ENCODE measurements at regions not wholly inside any gene's neighbourhood (a gene's known extent, or its start where the extent isn't known, plus 50 kb on each side); places are given as distances from the start of the nearest gene placed in this dataset.

DNA sequence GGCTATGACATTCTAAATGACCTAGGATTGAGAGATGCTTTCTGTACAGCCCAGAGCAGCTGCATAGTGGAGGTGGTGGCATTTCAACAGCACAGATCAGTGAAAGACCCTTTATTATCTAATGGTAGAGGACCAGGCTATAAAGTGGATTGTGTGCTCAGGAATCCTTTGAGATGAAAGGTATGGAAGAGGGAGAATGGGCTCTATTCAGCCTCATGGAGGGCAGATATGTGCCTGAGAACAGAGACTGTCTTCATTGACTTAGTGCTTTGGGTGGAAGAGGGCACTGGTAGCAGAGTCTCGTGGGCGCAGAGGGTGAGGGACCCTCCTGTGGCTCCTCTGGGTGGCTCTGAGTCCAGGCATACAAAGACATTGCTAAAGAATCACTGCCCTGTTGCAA, 130.0 kb upstream of the SLC24A5 start:
- Histone ChIP-seq H3K9me3 (ENCODE audit: control insufficient read depth in 2 of 2, low read length in 2 of 2) (no peaks in the 10 kb centered on the region), H3K4me1 (ENCODE audit: control insufficient read depth, insufficient read depth, low read length) (peaks cover 2% of the 10 kb centered on the region), H3K36me3 (ENCODE audit: control insufficient read depth in 2 of 2, insufficient read depth in 2 of 2, low read length in 2 of 2) (no peaks in the 10 kb centered on the region), H3K9ac (ENCODE audit: low read length in 2 of 2) (no peak overlapping the region), H3K4me3 (ENCODE audit: low read length in 2 of 2) (no peak overlapping the region), H3K27ac (ENCODE audit: low read length) (no peak overlapping the region), H3K27me3 (ENCODE audit: control insufficient read depth in 1 of 2, insufficient read depth in 2 of 2, low read length in 2 of 2) (no peaks in the 10 kb centered on the region)

DNA sequence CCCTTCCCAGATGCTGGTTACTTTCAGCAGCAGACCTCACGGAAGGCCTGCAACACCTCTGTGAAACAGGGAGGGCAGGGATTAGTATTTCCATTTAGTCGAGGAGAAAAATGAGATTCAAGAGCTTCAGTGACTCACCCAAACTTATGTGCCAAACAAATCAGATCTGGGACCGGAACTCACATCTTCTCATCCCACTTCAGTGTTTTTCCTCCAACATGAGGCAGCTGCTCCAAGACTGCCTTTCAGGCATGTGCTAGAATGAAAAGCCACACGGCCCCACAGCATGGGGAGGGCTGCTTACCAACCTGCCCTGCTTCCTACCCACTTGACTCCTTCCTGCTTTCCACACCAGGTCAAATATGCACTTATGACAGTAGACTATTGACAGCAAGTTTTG, 129.4 kb upstream of the SLC24A5 start:
- no peaks in the 10 kb centered on the region for H3K27me3 ChIP-seq (ENCODE audit: control insufficient read depth in 1 of 2, insufficient read depth in 2 of 2, low read length in 2 of 2)
- H3K27ac ChIP-seq (ENCODE audit: low read length), result no peak overlapping the region
- no peaks in the 10 kb centered on the region for H3K9me3 ChIP-seq (ENCODE audit: control insufficient read depth in 2 of 2, low read length in 2 of 2)
- H3K36me3 ChIP-seq (ENCODE audit: control insufficient read depth in 2 of 2, insufficient read depth in 2 of 2, low read length in 2 of 2), result no peaks in the 10 kb centered on the region
- no peak overlapping the region for H3K9ac ChIP-seq (ENCODE audit: low read length in 2 of 2)
- peaks cover 2% of the 10 kb centered on the region for H3K4me1 ChIP-seq (ENCODE audit: control insufficient read depth, insufficient read depth, low read length)
- H3K4me3 ChIP-seq (ENCODE audit: low read length in 2 of 2), result no peak overlapping the region

DNA sequence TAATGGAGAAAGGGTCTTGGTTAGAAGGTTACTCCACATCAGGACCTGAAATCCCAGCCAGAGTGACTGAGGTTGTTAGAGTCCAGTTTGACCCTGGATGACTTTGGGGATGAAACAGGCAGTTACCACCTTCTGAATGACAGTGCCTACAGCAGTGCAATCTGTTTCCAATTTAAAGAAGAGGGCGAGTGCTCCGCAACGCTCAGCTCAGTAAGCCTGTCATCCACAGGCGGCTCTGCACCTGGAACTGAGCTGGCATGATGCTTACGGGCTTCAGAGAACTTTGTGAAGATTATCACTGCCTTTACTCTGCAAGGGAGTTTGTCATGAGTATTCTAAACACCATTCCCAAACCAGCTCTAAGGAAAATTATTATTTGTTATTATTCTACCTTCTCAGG, 127.7 kb upstream of the SLC24A5 start:
- Histone ChIP-seq H3K4me3 (ENCODE audit: low read length in 2 of 2) (no peak overlapping the region), H3K36me3 (ENCODE audit: control insufficient read depth in 2 of 2, insufficient read depth in 2 of 2, low read length in 2 of 2) (no peaks in the 10 kb centered on the region), H3K27ac (ENCODE audit: low read length) (no peak overlapping the region), H3K27me3 (ENCODE audit: control insufficient read depth in 1 of 2, insufficient read depth in 2 of 2, low read length in 2 of 2) (no peaks in the 10 kb centered on the region), H3K9ac (ENCODE audit: low read length in 2 of 2) (no peak overlapping the region), H3K4me1 (ENCODE audit: control insufficient read depth, insufficient read depth, low read length) (peaks cover 2% of the 10 kb centered on the region), H3K9me3 (ENCODE audit: control insufficient read depth in 2 of 2, low read length in 2 of 2) (no peaks in the 10 kb centered on the region)

DNA sequence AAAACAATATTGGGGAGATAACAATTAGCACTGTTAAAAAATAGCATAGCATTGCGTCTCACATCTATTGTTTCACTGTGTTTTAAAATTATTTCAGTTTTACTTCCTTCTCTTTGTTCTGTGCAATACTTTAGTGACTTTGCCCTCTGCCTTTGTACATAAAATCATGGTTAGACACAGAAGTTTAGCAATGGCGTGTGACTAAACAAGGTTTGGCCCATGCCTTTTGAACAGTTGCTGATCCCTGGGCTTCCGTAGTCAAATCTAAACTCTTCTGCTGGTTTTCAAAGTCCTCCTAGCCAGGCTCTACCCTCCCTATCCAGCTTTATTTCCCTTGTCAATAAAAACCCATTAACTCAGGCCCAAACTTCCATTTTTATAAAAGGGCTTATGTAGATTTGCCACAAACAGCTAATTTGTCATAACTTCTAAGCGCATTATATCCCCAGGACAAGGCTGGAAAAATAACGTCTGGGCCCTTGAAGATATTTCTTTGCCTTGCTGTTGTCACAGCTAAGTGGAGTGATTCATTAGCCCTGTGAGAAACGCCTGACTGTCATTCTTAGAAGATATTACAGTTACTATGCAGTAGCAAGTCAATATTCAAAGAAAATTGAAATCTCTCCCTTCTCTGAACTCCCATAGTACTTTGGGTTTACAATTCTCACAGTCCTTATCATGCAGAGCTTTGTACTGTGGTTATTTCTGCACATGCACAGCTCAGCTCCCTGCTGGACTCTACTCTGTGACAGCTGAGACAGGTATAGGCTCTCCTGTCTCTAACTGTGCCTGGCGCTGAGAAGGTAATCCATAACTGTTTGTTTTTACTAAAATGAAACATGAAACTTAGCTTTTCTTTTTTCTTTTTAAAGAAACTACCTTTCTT, 123.4 kb upstream of the SLC24A5 start:
- no peak overlapping the region for H3K27ac ChIP-seq (ENCODE audit: low read length)

DNA sequence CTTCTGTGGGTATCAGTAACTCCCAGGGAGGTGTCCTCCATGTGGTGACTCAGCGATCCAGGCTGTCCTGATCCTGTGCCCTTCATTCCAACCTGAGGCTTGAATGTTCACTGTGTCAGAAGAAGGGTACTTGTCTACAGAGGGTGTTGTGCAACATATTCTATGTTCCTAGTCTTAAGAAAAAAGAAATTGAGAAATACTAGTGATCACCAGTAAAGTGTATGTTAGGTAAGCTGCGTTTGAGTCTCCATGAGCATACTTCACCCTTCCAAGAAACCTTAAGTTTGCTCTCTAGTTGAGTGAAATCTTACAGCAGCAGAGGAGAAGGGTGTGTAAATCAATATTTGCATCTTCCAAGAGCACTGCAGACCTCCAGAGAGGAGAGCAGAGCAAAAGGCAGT, 122.2 kb upstream of the SLC24A5 start:
- H3K27me3 ChIP-seq (ENCODE audit: control insufficient read depth in 1 of 2, insufficient read depth in 2 of 2, low read length in 2 of 2), result no peaks in the 10 kb centered on the region
- H3K36me3 ChIP-seq (ENCODE audit: control insufficient read depth in 2 of 2, insufficient read depth in 2 of 2, low read length in 2 of 2), result no peaks in the 10 kb centered on the region
- H3K9me3 ChIP-seq (ENCODE audit: control insufficient read depth in 2 of 2, low read length in 2 of 2), result no peaks in the 10 kb centered on the region
- H3K27ac ChIP-seq (ENCODE audit: low read length), result no peak overlapping the region
- H3K4me1 ChIP-seq (ENCODE audit: control insufficient read depth, insufficient read depth, low read length), result no peaks in the 10 kb centered on the region
- no peak overlapping the region for H3K9ac ChIP-seq (ENCODE audit: low read length in 2 of 2)
- no peak overlapping the region for H3K4me3 ChIP-seq (ENCODE audit: low read length in 2 of 2)

More for the DNA sequence above, 123.4 kb upstream of the SLC24A5 start:
- no peak overlapping the region for H3K9ac ChIP-seq (ENCODE audit: low read length in 2 of 2)
- H3K4me3 ChIP-seq (ENCODE audit: low read length in 2 of 2), result no peak overlapping the region
- H3K36me3 ChIP-seq (ENCODE audit: control insufficient read depth in 2 of 2, insufficient read depth in 2 of 2, low read length in 2 of 2), result no peaks in the 10 kb centered on the region
- no peaks in the 10 kb centered on the region for H3K9me3 ChIP-seq (ENCODE audit: control insufficient read depth in 2 of 2, low read length in 2 of 2)
- H3K27me3 ChIP-seq (ENCODE audit: control insufficient read depth in 1 of 2, insufficient read depth in 2 of 2, low read length in 2 of 2), result no peaks in the 10 kb centered on the region
- no peaks in the 10 kb centered on the region for H3K4me1 ChIP-seq (ENCODE audit: control insufficient read depth, insufficient read depth, low read length)

DNA sequence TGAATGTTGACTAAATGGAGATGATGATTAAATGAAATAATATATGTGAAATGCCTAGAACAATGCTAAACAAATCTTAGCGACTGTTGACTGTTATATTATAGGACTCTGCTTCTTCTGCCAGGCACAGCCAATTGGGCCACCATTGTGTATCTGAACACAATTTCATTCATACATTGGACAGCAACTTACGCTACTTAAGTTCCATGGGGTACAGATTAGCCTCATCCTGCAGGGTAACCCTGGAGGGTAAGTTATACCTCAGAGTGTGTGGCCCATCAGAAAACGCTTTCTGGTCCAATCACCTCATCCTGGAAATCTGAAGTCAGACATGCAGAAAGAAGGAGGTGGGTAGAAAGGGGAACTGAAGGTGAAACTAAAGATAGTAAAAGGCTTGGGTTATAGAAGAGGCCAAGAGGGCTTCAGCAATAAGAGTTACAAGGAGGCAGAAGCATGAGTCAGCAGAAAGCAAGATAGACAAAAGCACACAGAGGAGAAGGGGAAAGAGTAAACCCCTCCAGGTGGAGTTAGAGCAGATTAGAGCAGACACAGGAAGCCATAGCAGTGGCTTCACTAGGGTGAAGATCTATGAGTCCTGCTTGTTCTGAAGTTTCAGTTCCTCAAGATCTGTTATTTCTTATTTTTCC, 119.3 kb upstream of the SLC24A5 start:
- H3K9me3 ChIP-seq (ENCODE audit: control insufficient read depth in 2 of 2, low read length in 2 of 2), result no peaks in the 10 kb centered on the region
- H3K9ac ChIP-seq (ENCODE audit: low read length in 2 of 2), result no peak overlapping the region
- H3K27me3 ChIP-seq (ENCODE audit: control insufficient read depth in 1 of 2, insufficient read depth in 2 of 2, low read length in 2 of 2), result no peaks in the 10 kb centered on the region
- H3K4me1 ChIP-seq (ENCODE audit: control insufficient read depth, insufficient read depth, low read length), result no peaks in the 10 kb centered on the region
- H3K36me3 ChIP-seq (ENCODE audit: control insufficient read depth in 2 of 2, insufficient read depth in 2 of 2, low read length in 2 of 2), result no peaks in the 10 kb centered on the region
- H3K4me3 ChIP-seq (ENCODE audit: low read length in 2 of 2), result no peak overlapping the region
- no peak overlapping the region for H3K27ac ChIP-seq (ENCODE audit: low read length)

DNA sequence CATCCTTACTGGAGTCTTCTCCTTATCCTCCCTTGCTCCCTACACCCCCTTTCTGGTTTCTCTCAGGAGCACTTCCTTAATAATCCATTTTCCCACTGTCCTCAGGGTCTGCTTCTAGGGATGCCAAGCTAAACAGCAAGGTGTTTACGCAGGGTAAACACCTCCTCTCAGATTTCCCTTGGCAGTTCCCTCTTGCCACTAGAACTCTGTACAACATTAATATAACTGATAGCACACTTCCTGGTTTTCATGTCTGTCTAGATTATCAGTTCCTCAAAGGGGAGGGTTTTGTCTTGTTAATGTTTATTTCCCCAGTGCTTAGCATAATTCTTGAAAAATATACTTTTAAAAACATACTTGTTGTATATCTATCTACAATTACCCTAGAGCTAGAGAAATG, 118.0 kb upstream of the SLC24A5 start:
- Histone ChIP-seq H3K36me3 (ENCODE audit: control insufficient read depth in 2 of 2, insufficient read depth in 2 of 2, low read length in 2 of 2) (no peaks in the 10 kb centered on the region), H3K9me3 (ENCODE audit: control insufficient read depth in 2 of 2, low read length in 2 of 2) (no peaks in the 10 kb centered on the region), H3K4me3 (ENCODE audit: low read length in 2 of 2) (no peak overlapping the region), H3K9ac (ENCODE audit: low read length in 2 of 2) (no peak overlapping the region), H3K27me3 (ENCODE audit: control insufficient read depth in 1 of 2, insufficient read depth in 2 of 2, low read length in 2 of 2) (no peaks in the 10 kb centered on the region), H3K4me1 (ENCODE audit: control insufficient read depth, insufficient read depth, low read length) (no peaks in the 10 kb centered on the region), H3K27ac (ENCODE audit: low read length) (no peak overlapping the region)

DNA sequence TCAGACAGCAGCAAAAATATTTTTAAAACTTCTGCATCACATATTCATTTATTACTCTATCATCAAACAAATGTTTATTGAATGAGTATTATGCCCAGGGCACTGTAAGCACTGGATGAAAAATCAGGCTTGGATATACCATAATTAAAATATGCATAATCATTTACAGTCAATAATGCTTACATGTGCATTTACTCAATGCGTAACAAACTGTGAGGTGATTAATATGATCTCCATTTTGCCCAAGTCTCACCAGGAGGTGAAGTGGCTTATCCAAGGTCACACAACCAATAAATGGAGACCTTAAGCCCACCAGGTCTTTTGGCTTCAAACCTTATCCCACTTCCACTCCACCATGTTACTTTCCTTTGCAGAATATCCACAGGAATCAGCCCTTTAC, 117.3 kb upstream of the SLC24A5 start:
- Histone ChIP-seq H3K9me3 (ENCODE audit: control insufficient read depth in 2 of 2, low read length in 2 of 2) (no peaks in the 10 kb centered on the region), H3K9ac (ENCODE audit: low read length in 2 of 2) (no peak overlapping the region), H3K36me3 (ENCODE audit: control insufficient read depth in 2 of 2, insufficient read depth in 2 of 2, low read length in 2 of 2) (no peaks in the 10 kb centered on the region), H3K4me1 (ENCODE audit: control insufficient read depth, insufficient read depth, low read length) (no peaks in the 10 kb centered on the region), H3K27me3 (ENCODE audit: control insufficient read depth in 1 of 2, insufficient read depth in 2 of 2, low read length in 2 of 2) (no peaks in the 10 kb centered on the region), H3K4me3 (ENCODE audit: low read length in 2 of 2) (no peak overlapping the region), H3K27ac (ENCODE audit: low read length) (no peak overlapping the region)

DNA sequence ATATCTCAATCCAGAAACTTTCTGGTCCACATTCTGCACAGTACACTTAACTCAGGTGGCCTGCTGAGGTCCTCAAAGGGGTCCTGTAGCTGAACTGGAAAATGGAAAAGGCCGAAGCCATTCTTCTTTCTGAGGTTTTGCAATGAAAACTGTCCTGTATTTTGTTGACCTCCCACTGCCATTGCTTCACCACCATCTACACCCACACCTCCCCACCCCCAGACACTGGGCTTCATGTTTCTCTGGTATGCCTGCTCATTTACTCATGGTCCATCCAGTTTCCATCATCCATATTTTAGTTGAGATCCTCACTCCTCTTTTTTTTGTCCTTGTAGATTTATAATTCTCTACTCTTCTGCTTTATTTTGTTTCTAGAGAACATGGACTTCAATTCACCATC, 115.7 kb upstream of the SLC24A5 start:
- Histone ChIP-seq H3K36me3 (ENCODE audit: control insufficient read depth in 2 of 2, insufficient read depth in 2 of 2, low read length in 2 of 2) (no peaks in the 10 kb centered on the region), H3K9ac (ENCODE audit: low read length in 2 of 2) (no peak overlapping the region), H3K4me1 (ENCODE audit: control insufficient read depth, insufficient read depth, low read length) (no peaks in the 10 kb centered on the region), H3K27me3 (ENCODE audit: control insufficient read depth in 1 of 2, insufficient read depth in 2 of 2, low read length in 2 of 2) (no peaks in the 10 kb centered on the region), H3K9me3 (ENCODE audit: control insufficient read depth in 2 of 2, low read length in 2 of 2) (no peaks in the 10 kb centered on the region), H3K27ac (ENCODE audit: low read length) (no peak overlapping the region), H3K4me3 (ENCODE audit: low read length in 2 of 2) (no peak overlapping the region)

DNA sequence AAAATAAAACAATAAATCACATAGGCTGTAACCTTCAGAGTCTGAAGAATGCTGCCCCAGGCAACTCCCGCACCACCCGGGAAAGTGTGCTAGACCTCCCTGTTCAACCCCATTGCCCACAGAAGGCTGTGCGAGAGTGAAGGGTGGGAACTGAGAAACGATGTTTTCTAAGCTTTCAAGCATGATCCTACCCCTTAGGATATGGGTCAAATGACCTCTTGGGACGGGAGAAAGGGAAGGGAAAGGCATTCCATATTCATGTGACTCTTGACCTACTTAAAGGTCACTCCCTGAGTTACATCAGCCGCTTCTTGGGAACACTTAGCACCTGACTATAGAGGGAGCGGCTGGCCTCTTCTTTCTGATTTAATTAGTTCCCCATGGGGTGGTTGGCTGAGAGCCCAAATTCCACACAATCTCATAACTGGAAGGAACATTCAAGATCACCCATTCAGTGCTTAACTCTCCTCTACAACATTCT, 114.7 kb upstream of the SLC24A5 start:
- no peak overlapping the region for H3K9ac ChIP-seq (ENCODE audit: low read length in 2 of 2)
- no peak overlapping the region for H3K27ac ChIP-seq (ENCODE audit: low read length)
- no peaks in the 10 kb centered on the region for H3K36me3 ChIP-seq (ENCODE audit: control insufficient read depth in 2 of 2, insufficient read depth in 2 of 2, low read length in 2 of 2)
- H3K27me3 ChIP-seq (ENCODE audit: control insufficient read depth in 1 of 2, insufficient read depth in 2 of 2, low read length in 2 of 2), result no peaks in the 10 kb centered on the region
- H3K9me3 ChIP-seq (ENCODE audit: control insufficient read depth in 2 of 2, low read length in 2 of 2), result no peaks in the 10 kb centered on the region
- H3K4me1 ChIP-seq (ENCODE audit: control insufficient read depth, insufficient read depth, low read length), result no peaks in the 10 kb centered on the region
- H3K4me3 ChIP-seq (ENCODE audit: low read length in 2 of 2), result no peak overlapping the region

DNA sequence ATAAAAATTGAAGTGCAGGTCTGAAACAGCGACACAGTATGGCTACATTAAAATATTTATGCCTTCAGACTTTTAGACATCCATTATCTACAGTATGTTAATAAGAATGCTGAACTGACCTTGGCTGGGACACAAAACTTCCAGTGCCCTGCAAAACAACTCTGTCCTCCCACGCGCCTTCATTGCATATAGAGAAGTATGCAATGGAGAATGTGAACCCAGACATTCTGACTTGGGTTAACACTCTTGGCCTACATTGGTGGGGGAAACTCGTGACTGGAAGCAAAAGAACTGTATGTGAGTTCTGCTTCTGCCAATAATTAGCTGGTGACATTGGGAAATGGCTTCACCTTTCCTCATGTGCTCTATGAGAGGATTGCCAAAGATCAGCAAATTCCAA, 110.5 kb upstream of the SLC24A5 start:
- Histone ChIP-seq H3K4me1 (ENCODE audit: control insufficient read depth, insufficient read depth, low read length) (no peaks in the 10 kb centered on the region), H3K27me3 (ENCODE audit: control insufficient read depth in 1 of 2, insufficient read depth in 2 of 2, low read length in 2 of 2) (no peaks in the 10 kb centered on the region), H3K4me3 (ENCODE audit: low read length in 2 of 2) (no peak overlapping the region), H3K27ac (ENCODE audit: low read length) (no peak overlapping the region), H3K36me3 (ENCODE audit: control insufficient read depth in 2 of 2, insufficient read depth in 2 of 2, low read length in 2 of 2) (no peaks in the 10 kb centered on the region), H3K9me3 (ENCODE audit: control insufficient read depth in 2 of 2, low read length in 2 of 2) (no peaks in the 10 kb centered on the region), H3K9ac (ENCODE audit: low read length in 2 of 2) (no peak overlapping the region)
